Transverse colon (tissue), 4 donors: ENCODE measurements at regions not wholly inside any gene's neighbourhood (a gene's known extent, or its start where the extent isn't known, plus 50 kb on each side); places are given as distances from the start of the nearest gene placed in this dataset.

Source experiments
- EP300 ChIP-seq: sonication (generic); formaldehyde crosslinking; IDR thresholded peaks from one replicate; pipeline ENCODE4 v1.6.1; 2017; ENCODE audit warnings: antibody characterized with exemption, low read depth
- POLR2A ChIP-seq: fragments of 450-650 bp; IDR thresholded peaks from one replicate; pipeline ENCODE4 v1.6.1; 2016; ENCODE audit warnings: antibody characterized with exemption, mild to moderate bottlenecking, moderate library complexity
- POLR2AphosphoS5 ChIP-seq, 3 donors: sonication (generic); formaldehyde crosslinking; IDR thresholded peaks; one replicate each; pipeline ENCODE4 v1.6.1; 2016; ENCODE audit warnings: antibody characterized with exemption in 3 of 3
- TF ChIP-seq, protein P1 (sequence below), 5 experiments: fragments of 200-600 bp in 3 of 5; fragments of 450-650 bp in 2 of 5; sonication (generic) in 3 of 5; IDR thresholded peaks; 1 replicate in 2 of 5; 2 replicates in 3 of 5; pipeline ENCODE4 v1.5.1; 2016 to 2017; ENCODE audit warnings: antibody characterized with exemption in 5 of 5, inconsistent platforms in 3 of 5, mild to moderate bottlenecking in 2 of 5, moderate library complexity in 1 of 5

DNA sequence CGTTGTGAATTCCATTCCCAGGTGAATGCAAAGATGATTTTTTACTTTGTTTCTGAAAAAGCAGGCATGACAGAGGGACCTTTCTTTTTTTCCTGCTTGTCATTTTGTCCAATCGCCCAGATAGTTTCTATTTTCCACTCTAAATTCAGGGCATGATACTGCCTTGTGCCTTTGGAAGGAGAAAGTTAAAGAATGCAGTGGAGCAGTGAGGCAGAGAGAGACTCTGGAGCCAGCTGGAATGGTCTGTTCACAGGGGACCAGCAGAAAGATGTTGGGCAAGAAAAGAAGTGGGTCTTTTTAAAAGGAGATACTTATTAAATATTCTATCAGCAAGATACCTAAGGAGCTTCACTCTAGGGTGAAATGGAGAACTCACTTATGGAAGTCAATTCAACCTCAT lies 532.3 kb downstream of the BRINP1 start:
- no peak for TF ChIP-seq POLR2AphosphoS5 (IDR thresholded peaks at IDR 0.05)
- no peak for TF ChIP-seq POLR2A
- TF ChIP-seq, protein P1, sequence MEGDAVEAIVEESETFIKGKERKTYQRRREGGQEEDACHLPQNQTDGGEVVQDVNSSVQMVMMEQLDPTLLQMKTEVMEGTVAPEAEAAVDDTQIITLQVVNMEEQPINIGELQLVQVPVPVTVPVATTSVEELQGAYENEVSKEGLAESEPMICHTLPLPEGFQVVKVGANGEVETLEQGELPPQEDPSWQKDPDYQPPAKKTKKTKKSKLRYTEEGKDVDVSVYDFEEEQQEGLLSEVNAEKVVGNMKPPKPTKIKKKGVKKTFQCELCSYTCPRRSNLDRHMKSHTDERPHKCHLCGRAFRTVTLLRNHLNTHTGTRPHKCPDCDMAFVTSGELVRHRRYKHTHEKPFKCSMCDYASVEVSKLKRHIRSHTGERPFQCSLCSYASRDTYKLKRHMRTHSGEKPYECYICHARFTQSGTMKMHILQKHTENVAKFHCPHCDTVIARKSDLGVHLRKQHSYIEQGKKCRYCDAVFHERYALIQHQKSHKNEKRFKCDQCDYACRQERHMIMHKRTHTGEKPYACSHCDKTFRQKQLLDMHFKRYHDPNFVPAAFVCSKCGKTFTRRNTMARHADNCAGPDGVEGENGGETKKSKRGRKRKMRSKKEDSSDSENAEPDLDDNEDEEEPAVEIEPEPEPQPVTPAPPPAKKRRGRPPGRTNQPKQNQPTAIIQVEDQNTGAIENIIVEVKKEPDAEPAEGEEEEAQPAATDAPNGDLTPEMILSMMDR (IDR thresholded peaks at IDR 0.05): no peak
- TF ChIP-seq EP300: no peak
